OCI-LY7 (cell line): ENCODE measurements at regions not wholly inside any gene's neighbourhood (a gene's known extent, or its start where the extent isn't known, plus 50 kb on each side); places are given as distances from the start of the nearest gene placed in this dataset.

ENCODE experiments used
- BruUV-seq: library from RNA; stranded (reverse); fragments of 400-500 nt; replicated peaks from 2 replicates; lab custom pipeline; 2021; lab: Mats Ljungman, UMichigan
- CTCF ChIA-PET: fragments of 300-600 bp; sonication (Branson Sonifier 250); formaldehyde crosslinking; loops from one replicate; lab custom pipeline; 2022; ENCODE audit warnings: antibody characterized with exemption; ENCODE audit not compliant: unreplicated experiment; lab: Charles Lee
- POLR2A ChIA-PET: fragments of 300-600 bp; sonication (Branson Sonifier 250); formaldehyde crosslinking; loops from one replicate; lab custom pipeline; 2022; ENCODE audit warnings: antibody characterized with exemption; lab: Charles Lee
- DNase-seq: peaks from one replicate; pipeline ENCODE4 v3.0.0-alpha.2; 2015; ENCODE audit warnings: low spot score
- H2AFZ ChIP-seq: fragments of 200-600 bp; sonication (generic), shearing (Covaris generic); 2 replicates; pipeline ENCODE4 v1.6.1; 2014; ENCODE audit warnings: mild to moderate bottlenecking, antibody characterized with exemption, low read length, moderate library complexity
- H3K27ac ChIP-seq: fragments of 200-600 bp; sonication (generic); 2 replicates; pipeline ENCODE4 v1.5.1; 2014; ENCODE audit warnings: mixed run types, low read depth, mild to moderate bottlenecking, moderate library complexity, low read length, inconsistent platforms; ENCODE audit not compliant: poor library complexity, severe bottlenecking
- H3K36me3 ChIP-seq: fragments of 200-600 bp; sonication (generic); 2 replicates; pipeline ENCODE4 v1.6.1; 2014; ENCODE audit warnings: mild to moderate bottlenecking, antibody characterized with exemption, low read length, moderate library complexity, mixed read lengths; ENCODE audit not compliant: insufficient read depth
- H3K4me1 ChIP-seq: fragments of 200-600 bp; sonication (generic); 2 replicates; pipeline ENCODE4 v1.5.1; 2014; ENCODE audit warnings: mild to moderate bottlenecking, low read length; ENCODE audit not compliant: insufficient read depth, poor library complexity, severe bottlenecking
- H3K4me2 ChIP-seq: fragments of 200-600 bp; sonication (generic); 2 replicates; pipeline ENCODE4 v1.6.1; 2014; ENCODE audit warnings: mild to moderate bottlenecking, low read length
- H3K4me3 ChIP-seq: fragments of 200-600 bp; sonication (generic); 2 replicates; pipeline ENCODE4 v1.5.1; 2014; ENCODE audit warnings: mild to moderate bottlenecking, low read depth, low read length; ENCODE audit not compliant: poor library complexity, severe bottlenecking
- H3K79me2 ChIP-seq: fragments of 200-600 bp; sonication (generic); 2 replicates; pipeline ENCODE4 v1.6.1; 2016; ENCODE audit warnings: low read depth, mild to moderate bottlenecking, low read length, moderate library complexity, mixed read lengths; ENCODE audit not compliant: insufficient read depth
- H3K9me2 ChIP-seq: fragments of 200-600 bp; sonication (generic); 2 replicates; pipeline ENCODE4 v1.6.1; 2016; ENCODE audit warnings: mild to moderate bottlenecking, low read length, mixed read lengths; ENCODE audit not compliant: insufficient read depth
- H3K9me3 ChIP-seq: fragments of 200-600 bp; sonication (generic); 2 replicates; pipeline ENCODE4 v1.6.1; 2014; ENCODE audit warnings: mild to moderate bottlenecking, mixed run types, low read length, mixed read lengths
- H4K20me1 ChIP-seq: fragments of 200-600 bp; sonication (generic); 2 replicates; pipeline ENCODE4 v1.6.1; 2014; ENCODE audit warnings: mild to moderate bottlenecking, antibody characterized with exemption, low read length, moderate library complexity, mixed read lengths; ENCODE audit not compliant: insufficient read depth
- CTCF ChIP-seq: fragments of 200-600 bp; sonication (generic); conservative IDR thresholded peaks from 2 replicates; pipeline ENCODE4 v1.5.1; 2014; ENCODE audit warnings: mild to moderate bottlenecking, antibody characterized with exemption, low read length, moderate library complexity, mixed read lengths
- EZH2phosphoT487 ChIP-seq: fragments of 200-600 bp; sonication (generic); IDR thresholded peaks from 2 replicates; pipeline ENCODE4 v1.6.1; 2018; ENCODE audit warnings: low read depth, borderline replicate concordance, mild to moderate bottlenecking, mixed run types, antibody characterized with exemption, low read length, moderate library complexity, mixed read lengths
- intact Hi-C: fragments of 100-400 bp; cut with micrococcal nuclease; formaldehyde crosslinking; loops from one replicate; pipeline ENCODE4 v1.10.0; 2022; ENCODE audit not compliant: unreplicated experiment

- intact Hi-C loops = no loop called here
- H3K4me2 ChIP-seq = no peak overlapping the region
- no peaks in the 10 kb centered on the region for H3K79me2 ChIP-seq
- no peaks in the 10 kb centered on the region for H3K9me2 ChIP-seq
- no peak overlapping the region for H3K27ac ChIP-seq
- H3K4me3 ChIP-seq = no peak overlapping the region
- no peaks in the 10 kb centered on the region for H4K20me1 ChIP-seq
- no TSS peak for BruUV-seq
- POLR2A ChIA-PET = no interaction called here
- TF ChIP-seq CTCF = no peak
- TF ChIP-seq EZH2phosphoT487 = no peak
- no peak for DNase-seq
- no peak overlapping the region for H2AFZ ChIP-seq
- H3K4me1 ChIP-seq = no peaks in the 10 kb centered on the region
- no peaks in the 10 kb centered on the region for H3K36me3 ChIP-seq
- H3K9me3 ChIP-seq = no peaks in the 10 kb centered on the region
- CTCF ChIA-PET = no interaction called here
Observed at GRCh38 chr7:81031996-81032395, 113.1 kb upstream of the SEMA3C start.

GRCh38 chr7:81031243-81031642, 112.4 kb upstream of the SEMA3C start:
- no peak overlapping the region for H2AFZ ChIP-seq
- TF ChIP-seq EZH2phosphoT487 (no peak), CTCF (no peak)
- H3K79me2 ChIP-seq = no peaks in the 10 kb centered on the region
- H3K4me1 ChIP-seq = no peaks in the 10 kb centered on the region
- ChIA-PET CTCF (no interaction called here), POLR2A (no interaction called here)
- H3K36me3 ChIP-seq = no peaks in the 10 kb centered on the region
- H3K4me3 ChIP-seq = no peak overlapping the region
- DNase-seq = no peak
- intact Hi-C loops = no loop called here
- no peaks in the 10 kb centered on the region for H3K9me3 ChIP-seq
- H3K27ac ChIP-seq = no peak overlapping the region
- H4K20me1 ChIP-seq = no peaks in the 10 kb centered on the region
- BruUV-seq = no TSS peak
- no peaks in the 10 kb centered on the region for H3K9me2 ChIP-seq
- H3K4me2 ChIP-seq = no peak overlapping the region

GRCh38 chr7:81030472-81030871, 111.6 kb upstream of the SEMA3C start:
- Histone ChIP-seq H2AFZ (no peak overlapping the region), H3K9me3 (no peaks in the 10 kb centered on the region), H3K4me3 (no peak overlapping the region), H3K79me2 (no peaks in the 10 kb centered on the region), H3K4me2 (no peak overlapping the region), H3K36me3 (no peaks in the 10 kb centered on the region), H3K9me2 (no peaks in the 10 kb centered on the region), H4K20me1 (no peaks in the 10 kb centered on the region), H3K4me1 (no peaks in the 10 kb centered on the region), H3K27ac (no peak overlapping the region)
- POLR2A ChIA-PET = no interaction called here
- no TSS peak for BruUV-seq
- no peak for TF ChIP-seq EZH2phosphoT487
- no peak for TF ChIP-seq CTCF
- intact Hi-C loops = no loop called here
- CTCF ChIA-PET = no interaction called here
- no peak for DNase-seq
